ENCODE measurements at regions not wholly inside any gene's neighbourhood (a gene's known extent, or its start where the extent isn't known, plus 50 kb on each side); places are given as distances from the start of the nearest gene placed in this dataset.

GRCh38 chr12:115232455-115233156 is 548.6 kb upstream of the TBX3 start:
- no peaks in the 10 kb centered on the region; a peak in 2 of 5 replicates for H3K27me3 ChIP-seq (ENCODE audit: control insufficient read depth in 2 of 2, insufficient read depth in 2 of 2, low read length in 2 of 2)
- no TSS peak for BruUV-seq (replicated peaks)
- 0% methylated on average over 7 of the region's 7 CpGs for WGBS (ENCODE audit: insufficient coverage, low coverage, missing lambda C conversion rate)
- no peak overlapping the region for H2AFZ ChIP-seq (ENCODE audit: low read depth, low read length)
- no peaks in the 10 kb centered on the region for H3K9me1 ChIP-seq (ENCODE audit: control insufficient read depth, insufficient read depth, low read length)
- no peak overlapping the region for H3K4me3 ChIP-seq
- FAIRE-seq (no peak), DNase-seq (ENCODE audit: extremely low read depth in 1 of 4, low spot score in 3 of 4) (no peak), ATAC-seq (no peak)
- no peaks in the 10 kb centered on the region for H3K36me3 ChIP-seq (ENCODE audit: control insufficient read depth, insufficient read depth, low read length)
- no peaks in the 10 kb centered on the region for H4K20me1 ChIP-seq (replicated peaks; ENCODE audit: control insufficient read depth, insufficient read depth, low read length)
- H3K79me2 ChIP-seq (ENCODE audit: control insufficient read depth, insufficient read depth, low read length) = no peaks in the 10 kb centered on the region
- TF ChIP-seq SRSF7 (optimal IDR thresholded peaks at IDR 0.05; ENCODE audit: low read depth, low read length) (no peak), POLR3A (IDR thresholded peaks at IDR 0.05; ENCODE audit: borderline replicate concordance, extremely low read depth, insufficient read depth, insufficient read length) (no peak), SREBF1 (IDR thresholded peaks at IDR 0.05; ENCODE audit: borderline replicate concordance, low read depth, low read length) (no peak), EGR1 (conservative IDR thresholded peaks at IDR 0.05) (no peak), E2F8 (IDR thresholded peaks at IDR 0.05; ENCODE audit: low read depth, partially characterized antibody) (no peak), ZNF740 (CRISPR knock-in tag; IDR thresholded peaks at IDR 0.05) (no peak), ZNF740 (tag; IDR thresholded peaks at IDR 0.05) (no peak), MITF (IDR thresholded peaks at IDR 0.05) (no peak), FOSL1 (tag; conservative IDR thresholded peaks at IDR 0.05) (peak; percentile 41; the same call in 1 of the 2 replicates)
- no peak overlapping the region for H3K4me2 ChIP-seq (ENCODE audit: insufficient read depth, low read length)
- H3K27ac ChIP-seq (ENCODE audit: extremely low read depth, low read depth, low read length) = no peak overlapping the region
- ChIA-PET POLR2A (no interaction called here), CTCF (ENCODE audit: low intra/inter-chr PET ratio) (no interaction called here)
- in situ Hi-C loops (cut with MboI) = no loop called here
- no peaks in the 10 kb centered on the region for H3K9me3 ChIP-seq (replicated peaks; ENCODE audit: control insufficient read depth, insufficient read depth, low read depth, low read length)
- H3K4me1 ChIP-seq (replicated peaks in 1 of 2; ENCODE audit: control insufficient read depth in 2 of 2, insufficient read depth in 2 of 2, low read length in 2 of 2) = no peaks in the 10 kb centered on the region
- no peak overlapping the region for H3K9ac ChIP-seq (ENCODE audit: insufficient read depth in 1 of 2, low read depth in 2 of 2, low read length in 2 of 2)
- intact Hi-C loops (cut with micrococcal nuclease) = no loop called here

Measured in K562 (cell line).